M059J (cell line): ENCODE measurements at regions not wholly inside any gene's neighbourhood (a gene's known extent, or its start where the extent isn't known, plus 50 kb on each side); places are given as distances from the start of the nearest gene placed in this dataset.
A peak's percentile ranks its signal among the peaks of the same experiment; 100 is the strongest.

Source experiments
- DNase-seq: peaks from one replicate; pipeline ENCODE4 v3.0.0-alpha.2; 2012; ENCODE audit warnings: low read depth

DNA sequence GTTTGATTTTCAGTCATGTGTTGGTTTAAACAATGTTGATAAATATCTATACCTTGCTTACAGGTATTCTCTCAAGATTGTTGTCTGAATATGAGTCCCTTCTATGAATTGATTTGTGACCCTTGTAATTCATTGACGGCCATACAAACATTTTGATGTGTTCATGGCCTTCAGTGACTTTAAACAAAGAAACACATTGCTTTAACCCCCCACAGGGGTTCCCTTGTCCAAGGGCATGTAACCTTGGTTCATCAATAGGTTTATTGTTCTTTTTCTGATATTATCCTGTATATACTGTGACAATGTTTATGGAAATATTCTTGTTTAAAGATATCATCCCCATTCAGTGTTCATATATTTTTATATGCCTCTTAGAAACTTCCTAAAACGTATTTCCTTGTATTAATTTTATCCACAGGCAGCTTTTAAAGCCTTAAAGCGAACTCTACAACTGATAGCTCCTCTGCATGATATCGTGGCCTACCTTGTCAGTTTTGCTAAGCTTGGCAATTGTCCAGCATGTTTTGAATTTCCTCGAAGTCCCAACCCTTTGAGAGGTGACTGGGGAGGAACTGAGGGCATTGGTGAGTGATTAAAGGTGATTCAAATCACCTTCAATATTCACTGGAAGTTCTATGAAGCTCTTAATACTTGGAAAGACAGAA, 87.0 kb downstream of the CD164 start:
- DNase-seq, result no peak

DNA sequence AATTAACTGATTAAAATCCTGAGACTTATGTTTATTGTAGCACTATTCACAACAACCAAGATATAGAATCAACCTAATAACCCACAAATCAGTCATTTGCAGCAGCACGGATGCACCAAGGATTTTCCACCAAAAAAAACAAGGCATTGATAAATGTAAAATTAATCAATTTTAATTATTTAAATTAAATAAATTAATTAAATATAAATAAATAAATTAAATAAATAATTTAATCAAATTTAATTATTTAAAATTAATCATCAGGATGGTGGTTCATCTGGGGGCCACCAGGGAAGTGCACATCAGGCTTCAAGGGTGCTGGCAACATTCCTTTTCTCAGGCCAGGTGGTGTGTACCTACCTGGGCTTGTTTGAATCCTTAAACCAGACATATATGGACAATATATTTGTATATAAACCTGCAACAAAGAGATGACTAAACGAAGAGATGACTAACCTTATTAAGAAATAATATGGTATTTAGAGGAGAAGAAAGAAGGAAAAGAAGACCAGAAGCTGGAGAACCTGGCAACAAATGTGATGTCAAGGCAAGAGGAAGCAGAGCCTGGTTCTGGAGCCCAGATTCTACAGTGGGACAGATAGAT, 89.2 kb downstream of the CD164 start:
- no peak for DNase-seq

DNA sequence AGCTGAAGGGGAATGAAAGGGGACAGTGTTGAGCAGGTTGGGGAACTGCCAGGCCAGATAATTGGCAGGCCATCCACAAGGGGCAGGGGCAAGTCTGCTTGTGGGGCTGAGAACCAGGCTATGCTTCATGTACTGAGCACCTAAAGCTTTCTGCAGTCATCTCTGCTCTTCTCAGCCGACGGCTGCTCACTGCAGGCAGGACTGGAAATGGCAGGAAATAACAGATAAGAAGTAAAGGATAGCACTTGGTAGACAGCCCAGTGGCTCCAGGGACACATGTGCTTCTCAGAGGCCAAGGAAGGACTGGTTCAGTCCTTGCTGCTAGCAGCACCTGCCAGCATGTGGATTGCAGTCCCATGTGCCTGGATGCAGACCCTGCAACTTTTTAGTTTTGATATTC, 89.8 kb downstream of the CD164 start:
- no peak for DNase-seq

DNA sequence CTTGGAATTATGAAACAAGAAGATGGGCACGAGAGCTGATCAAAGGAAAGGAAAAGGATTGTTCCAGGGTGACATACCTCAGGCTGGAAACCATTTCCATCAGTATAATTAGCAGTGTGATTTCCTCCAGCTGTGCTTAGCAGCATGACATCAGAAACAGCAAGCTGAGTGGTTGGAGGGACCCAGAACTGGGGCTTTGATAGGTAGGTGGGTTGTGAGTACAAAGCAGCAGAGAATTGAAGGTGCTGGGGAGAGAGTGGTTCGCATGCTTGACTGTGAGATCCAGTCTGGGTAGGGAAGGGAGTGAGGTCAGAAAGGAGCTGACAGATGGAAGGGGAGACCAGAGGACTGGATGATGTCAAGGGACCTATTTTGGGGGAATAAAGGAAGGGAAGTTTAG, 90.4 kb downstream of the CD164 start:
- DNase-seq, result peak; percentile 9

DNA sequence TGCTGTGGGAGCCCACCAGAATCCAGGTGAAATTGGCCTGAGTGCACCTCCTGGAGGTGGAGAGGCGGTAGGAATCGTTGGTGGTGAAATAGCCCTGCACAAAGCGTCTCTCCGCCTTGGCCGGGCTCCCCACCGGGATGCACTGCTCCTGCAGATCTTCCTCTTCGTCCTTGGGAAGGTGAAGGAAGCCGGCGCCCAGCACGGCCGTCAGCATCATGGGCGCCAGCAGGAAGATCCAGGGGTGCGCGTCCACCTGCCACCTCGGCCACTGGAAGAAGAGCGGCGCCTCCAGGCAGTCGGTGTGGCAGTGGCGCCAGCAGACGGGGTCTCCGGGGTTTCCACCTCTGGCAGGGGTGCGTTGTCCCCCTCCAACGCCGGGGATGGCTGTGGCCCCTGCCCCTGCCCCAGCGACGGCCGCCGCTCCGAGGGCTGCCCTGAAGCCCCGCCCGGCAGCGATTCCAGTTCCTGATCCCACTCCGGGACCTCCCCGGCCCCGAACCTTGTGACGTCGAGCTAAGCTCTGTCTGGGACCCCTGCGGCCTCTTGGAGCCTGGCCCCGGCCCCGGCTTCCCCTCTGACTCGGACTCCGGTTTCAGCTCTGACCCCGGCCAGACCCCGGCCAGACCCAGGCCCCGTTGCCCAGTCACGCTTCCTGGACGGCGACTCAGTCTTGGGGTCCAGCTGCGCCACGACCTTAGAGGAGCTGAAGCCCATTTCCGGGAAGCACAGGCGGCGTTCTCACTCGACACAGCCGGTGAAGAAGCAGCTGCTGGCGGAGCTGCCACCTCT, 91.9 kb downstream of the CD164 start:
- no peak for DNase-seq

DNA sequence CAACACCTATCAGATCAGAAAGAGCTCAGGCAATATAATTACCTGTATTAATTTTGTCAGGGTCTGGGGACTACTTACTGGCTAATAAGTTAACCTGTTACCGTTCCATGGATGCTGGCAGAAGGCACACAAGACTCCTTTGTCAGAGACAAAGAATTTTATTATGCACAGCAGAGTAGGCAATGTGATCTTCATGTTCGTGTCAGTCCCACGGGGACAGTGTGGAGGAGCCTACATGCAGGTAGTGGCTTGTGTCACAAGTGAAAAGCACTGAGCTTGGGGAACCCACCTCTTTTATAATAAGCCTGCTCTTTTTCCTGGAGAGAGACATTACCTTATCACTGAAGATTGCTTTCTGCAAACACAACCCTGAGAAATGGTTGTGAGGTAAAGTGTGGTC, 96.9 kb downstream of the CD164 start:
- no peak for DNase-seq

DNA sequence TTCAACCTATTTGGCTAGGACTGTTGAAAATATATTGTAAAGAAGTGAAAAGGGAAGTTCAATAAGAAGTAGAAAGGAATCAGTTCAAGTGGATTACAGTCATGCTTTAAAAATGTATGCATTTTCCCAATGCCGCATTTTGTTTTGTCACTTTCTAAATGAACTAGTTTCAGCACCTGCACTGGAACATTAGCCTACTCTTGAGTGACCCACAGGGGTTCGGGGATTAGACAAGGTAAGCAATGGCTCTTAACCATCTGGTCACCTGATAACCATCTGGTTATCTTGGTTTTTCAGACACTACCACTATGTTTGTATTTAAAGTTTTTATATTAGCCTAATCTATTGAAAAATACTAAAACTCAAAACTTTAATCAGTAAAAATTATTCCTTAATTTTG, 97.6 kb downstream of the CD164 start:
- DNase-seq, result no peak

DNA sequence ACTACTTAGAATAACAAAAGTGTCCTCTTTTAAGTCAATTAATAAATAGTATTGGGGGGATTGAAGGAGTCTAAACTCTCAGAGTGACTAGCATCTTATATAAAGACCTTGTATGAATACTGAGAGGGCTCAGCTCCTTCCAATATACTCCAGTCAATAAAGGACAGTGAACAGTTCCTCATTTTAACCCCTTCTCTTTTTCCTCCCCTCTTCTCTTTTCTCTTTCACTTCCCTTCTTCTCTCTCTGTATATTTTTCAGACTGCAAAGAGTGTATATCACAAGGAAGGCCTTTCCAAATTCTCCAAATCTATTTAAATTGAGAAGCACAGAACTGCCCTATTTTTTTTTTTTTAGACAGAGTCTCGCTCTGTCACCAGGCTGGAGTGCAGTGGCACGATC, 99.5 kb downstream of the CD164 start:
- no peak for DNase-seq

DNA sequence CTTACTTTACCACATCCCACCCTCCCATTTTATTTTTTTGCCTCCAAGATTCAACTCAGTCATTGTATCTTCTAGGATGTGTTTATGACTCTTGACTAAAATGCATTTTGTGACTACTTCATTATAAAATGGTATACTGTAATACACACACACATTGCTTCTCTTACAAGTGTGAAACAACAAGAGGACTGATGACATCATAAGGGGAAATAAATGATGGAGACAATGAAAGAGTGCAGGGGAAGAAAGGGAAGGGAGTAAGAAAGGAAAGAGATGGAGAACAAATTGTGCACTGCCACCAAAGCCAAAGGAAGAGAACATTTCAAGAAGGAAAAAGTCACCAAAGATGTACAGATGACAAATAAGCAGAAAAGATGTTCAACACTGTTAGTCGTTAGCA, 102.6 kb downstream of the CD164 start:
- no peak for DNase-seq

DNA sequence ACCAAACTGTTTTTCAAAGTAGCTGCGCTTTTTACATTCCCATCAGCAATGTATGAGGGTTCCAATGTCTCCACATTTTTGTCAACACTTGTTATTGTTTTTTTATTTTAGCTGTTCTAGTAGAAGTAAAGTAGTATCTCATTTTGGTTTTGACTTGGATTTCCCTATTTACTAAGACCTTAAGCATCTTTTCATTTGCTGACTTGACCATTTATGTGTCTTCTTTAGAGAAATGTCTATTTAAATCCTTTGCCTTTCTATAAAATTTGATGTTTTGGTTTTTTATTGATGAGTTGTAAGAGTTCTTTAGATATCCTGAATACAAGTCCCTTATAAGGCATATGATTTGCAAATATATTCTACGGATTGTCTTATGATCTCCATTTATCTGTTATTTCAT, 110.6 kb downstream of the CD164 start:
- no peak for DNase-seq

DNA sequence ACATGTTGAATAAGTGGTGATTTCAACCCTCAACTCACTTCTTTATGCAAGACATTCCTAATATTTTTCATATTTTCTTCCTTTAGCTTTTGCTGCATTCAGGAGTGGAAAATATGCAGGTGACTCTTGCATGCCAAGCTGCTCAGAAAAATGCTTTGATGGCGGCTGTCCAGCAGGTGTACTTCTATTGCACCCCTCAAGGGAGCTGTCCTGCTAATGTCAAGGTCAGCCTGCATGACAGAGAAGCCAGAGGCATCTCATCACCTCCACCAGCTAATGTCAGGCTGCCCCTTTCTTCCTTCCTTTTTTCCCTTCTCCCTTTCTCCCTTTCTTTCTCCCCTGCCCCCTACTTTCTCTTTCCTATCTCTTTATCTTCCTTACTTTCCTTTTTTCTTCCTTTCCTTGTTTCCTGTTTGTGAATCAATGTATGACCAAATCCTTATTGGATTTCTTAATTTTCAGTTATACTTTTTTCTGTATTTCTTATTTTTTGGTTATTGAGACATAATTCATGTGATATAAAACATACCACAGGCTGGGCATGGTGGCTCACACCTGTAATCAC, 112.2 kb downstream of the CD164 start:
- no peak for DNase-seq

DNA sequence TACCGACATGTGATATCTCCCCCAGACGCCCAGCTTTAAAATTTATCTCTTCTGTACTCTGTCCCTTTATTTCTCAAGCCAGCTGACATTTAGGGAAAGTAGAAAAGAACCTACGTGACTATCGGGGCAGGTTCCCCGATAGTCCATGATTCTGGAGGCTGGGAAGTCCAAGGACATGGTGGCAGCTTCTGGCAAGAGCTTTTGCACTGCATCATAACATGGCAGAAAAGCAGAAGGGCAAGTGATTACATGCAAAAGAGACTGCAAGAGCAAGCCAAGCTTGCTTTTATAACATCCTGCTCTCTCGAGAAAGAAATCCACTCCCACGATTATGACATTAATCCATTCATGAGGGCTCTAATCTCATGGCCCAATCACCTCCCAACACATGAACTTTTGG, 113.2 kb downstream of the CD164 start:
- DNase-seq, result no peak

DNA sequence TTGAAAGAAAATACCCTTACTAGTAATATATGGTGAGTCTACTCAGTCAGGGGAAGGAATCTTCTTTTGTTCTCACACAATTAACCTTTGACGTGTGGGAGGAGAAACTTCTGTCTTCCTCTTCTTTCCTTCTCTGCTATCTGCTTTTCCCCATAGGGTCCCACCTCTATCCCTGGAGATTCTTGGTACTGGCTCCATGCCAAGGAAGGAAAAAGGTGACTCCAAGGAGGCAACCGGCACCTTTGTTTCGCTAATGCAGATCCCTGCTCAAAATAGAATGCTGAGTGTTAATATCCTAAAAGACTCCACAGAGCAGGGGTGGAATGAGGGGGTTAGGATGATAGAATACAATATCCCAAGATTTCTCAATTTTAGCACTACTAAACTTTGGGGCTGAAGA, 116.7 kb downstream of the CD164 start:
- DNase-seq, result no peak

DNA sequence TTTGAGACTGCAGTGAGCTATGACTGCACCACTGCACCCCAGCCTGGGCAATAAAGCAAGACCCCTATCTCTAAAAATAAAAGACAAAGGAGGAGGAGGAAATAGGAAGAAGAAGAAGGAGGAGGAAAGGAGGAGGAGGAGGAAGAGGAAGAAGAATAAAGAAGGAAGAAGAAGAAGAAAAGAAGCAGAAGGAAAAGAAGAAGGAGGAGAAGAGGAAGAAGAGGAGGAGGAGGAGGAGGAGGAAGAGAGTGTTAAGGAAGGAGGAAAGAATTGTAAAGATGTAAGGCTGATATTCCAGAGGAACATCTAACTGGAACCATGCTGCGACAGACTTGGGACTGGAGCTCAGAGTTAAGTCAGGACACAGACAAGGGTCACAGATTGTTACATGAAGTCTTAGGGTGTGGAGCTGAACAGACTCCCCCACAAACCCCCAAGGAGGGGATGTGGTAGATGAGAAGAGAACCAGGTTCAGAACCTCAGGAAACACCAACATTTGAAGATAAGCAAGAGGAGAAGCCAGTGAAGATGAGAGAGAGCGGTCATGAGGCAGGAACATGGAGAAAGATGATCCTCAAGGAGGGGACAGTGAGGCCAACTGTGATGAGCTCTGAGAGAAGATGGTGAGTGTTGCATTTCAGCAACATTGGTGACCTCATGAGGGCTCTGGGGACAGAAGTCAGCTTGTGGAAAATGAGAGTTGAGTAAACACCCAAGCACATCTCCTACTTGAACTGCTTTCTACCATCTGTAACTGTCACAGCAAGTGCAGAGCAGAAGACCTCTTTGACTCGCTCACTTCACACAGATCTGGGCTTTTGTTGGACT, 118.2 kb downstream of the CD164 start:
- no peak for DNase-seq

DNA sequence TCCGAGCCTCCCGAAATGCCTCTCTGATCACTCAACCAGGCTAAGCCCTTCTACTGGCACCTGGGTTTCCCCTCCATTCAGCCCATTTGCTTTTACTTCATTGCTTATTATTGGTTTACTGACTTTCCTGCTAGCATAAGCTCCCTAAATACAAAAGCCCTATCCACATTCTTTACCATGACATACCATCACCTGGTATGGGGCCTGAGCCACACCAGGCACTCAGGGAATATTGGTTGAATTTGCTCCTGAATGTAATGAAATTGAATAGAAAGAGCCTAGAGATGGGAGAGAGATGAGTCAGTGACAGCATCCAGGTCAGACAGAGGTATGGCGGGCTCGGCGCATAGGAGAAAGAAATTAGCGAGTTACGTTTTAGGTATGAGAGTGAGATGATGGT, 120.0 kb downstream of the CD164 start:
- no peak for DNase-seq

DNA sequence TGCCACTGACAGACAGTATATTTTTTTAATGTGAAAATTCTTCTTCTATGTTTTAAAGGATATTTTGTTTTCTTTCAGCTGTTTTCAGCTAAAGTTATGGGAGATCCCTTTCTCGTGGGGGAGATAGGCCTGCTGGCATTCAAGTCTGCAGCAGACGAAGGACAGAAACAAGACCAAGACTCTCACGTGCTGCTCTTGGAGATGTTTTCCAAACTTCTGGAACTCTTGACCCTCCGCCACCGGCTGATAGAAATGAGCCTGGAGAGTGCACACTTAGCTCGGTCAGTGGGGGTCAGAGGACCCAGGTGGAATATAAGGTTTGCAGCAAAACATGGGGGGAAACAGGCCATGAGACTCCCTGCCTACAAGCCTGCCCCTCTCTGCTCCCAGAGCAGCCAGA, 120.5 kb downstream of the CD164 start:
- no peak for DNase-seq

DNA sequence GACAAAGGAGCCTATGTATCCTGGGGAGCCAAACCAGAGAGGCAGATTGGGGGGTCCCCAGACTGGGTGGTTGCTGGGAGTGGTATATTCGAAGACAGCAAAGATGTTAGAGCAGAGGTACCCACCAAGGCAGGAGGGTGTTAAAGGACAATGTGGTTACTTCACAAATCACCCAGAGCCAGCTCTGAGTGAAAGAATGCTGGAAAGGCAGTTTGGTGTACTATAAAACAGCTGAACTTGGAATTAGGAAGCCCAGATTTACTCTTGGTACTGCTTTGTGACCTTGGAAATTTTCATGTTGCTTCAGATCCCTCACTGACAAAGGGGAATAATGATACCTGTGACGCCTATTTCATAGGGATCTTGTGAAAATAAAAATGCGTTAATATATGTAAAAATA, 121.6 kb downstream of the CD164 start:
- DNase-seq, result no peak

DNA sequence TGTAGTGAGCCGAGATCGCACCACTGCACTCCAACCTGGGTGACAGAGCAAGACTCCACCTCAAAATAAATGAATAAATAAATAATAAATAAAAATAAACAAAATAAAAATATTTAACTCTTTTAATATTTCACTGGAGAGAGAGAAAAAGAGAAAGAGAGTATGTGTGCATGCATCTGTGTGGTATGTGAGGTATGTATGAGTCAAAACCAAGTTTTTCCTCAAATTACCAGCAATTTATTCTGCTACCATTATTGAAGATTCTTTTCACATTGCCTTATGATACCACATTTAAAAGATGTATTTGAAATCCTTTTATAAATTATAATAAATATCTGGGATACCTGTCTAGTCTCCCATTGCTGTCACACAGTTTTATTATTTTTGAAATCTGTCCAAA, 122.1 kb downstream of the CD164 start:
- peak; percentile 39 for DNase-seq

DNA sequence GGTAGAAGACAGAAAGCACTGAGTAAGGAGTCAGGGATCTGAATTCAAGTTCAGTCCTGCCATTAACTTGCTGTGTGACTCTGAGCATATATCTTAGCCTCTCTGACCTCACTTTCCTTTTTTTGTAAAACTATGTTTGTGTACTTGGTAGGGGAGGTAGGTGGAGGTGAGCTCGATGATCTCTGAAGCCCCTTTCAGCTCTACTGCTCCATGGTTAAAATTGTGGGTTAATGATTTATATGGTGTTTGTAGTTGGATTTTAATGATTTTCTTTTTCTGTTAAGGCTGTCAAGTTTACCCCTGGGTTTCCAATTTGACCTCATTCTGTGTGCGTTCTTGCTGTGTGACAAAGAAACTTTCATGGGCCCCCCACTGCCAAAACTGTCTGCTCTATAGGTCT, 124.1 kb downstream of the CD164 start:
- no peak for DNase-seq

DNA sequence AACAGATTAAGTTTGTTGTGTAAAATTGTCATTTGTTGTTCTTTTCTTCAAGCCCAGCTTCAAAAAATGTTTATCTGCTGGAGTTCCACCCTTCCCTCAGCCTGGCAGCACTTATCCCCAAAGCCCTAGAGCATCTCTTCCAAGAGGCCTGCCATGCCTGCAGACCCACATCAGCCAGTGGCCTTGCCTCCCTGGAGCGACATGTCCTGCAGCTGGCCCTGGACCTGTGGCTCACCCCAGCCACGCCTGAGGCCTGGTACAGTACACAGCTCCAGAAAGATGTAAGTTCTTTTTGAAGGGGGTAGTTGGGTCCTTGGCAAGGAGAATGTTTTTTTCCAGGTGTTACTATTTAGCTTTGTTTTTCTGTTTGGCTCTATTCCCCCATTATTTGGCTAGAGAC, 124.8 kb downstream of the CD164 start:
- no peak for DNase-seq

DNA sequence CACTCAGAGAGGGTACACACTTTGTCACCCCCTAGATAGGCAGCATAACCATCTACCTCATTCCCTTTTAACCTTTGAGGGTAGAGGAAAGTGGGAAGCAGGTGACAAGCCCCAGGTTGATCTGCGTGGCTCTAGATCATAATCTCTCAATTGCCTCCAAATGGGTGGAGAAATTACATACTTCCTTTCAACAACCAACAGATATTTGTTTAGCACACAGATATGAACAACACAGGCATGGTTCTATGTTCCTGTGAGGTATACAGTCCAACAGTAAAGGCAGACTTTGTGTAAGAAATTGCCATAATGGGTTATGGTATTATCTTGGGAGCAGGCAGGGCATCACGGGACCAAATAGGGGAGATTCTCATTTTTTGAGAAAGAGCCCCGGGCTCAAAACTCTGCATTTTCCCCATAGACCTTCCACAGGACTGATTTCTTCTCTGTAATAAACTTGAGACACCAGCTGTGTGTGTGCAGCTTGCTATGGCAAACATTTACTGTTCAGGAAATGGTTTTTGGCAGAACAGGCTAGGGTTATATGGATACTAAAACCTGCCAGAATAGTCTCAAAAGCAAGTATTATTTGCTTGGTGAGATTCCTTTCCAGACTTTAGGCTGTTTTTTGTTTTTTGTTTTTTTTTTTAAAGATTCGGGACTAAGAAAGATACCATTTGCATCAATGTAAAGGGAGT, 126.2 kb downstream of the CD164 start:
- DNase-seq, result no peak

DNA sequence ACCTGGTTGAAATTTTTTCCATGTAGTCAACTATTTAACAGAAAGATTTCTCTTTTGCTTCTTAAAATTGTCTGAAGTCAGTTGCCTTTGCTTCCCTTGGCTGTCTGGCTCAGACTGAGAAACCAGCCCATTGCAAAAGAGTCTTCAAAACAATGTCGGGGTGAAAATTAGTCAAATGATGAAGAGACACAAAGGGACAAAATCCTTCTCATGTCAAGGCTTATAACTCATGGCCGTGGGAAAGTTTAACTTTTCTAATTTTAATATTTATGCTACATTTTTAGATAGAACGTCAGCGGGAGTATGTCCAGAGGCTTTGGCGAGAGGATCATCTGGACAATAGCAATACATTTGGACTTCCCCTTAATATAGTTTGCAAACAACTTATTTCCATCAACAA, 127.2 kb downstream of the CD164 start:
- no peak for DNase-seq
